ENCODE measurements at regions not wholly inside any gene's neighbourhood (a gene's known extent, or its start where the extent isn't known, plus 50 kb on each side); places are given as distances from the start of the nearest gene placed in this dataset.

- DNase-seq: no peak
Observed at GRCh38 chr7:67426654-67427053, 430.0 kb downstream of the TYW1 start.

GRCh38 chr7:67429735-67430134, 433.1 kb downstream of the TYW1 start:
- DNase-seq: no peak

- no peak for DNase-seq
Observed at GRCh38 chr7:67432536-67433234, 436.1 kb downstream of the TYW1 start.

DNA sequence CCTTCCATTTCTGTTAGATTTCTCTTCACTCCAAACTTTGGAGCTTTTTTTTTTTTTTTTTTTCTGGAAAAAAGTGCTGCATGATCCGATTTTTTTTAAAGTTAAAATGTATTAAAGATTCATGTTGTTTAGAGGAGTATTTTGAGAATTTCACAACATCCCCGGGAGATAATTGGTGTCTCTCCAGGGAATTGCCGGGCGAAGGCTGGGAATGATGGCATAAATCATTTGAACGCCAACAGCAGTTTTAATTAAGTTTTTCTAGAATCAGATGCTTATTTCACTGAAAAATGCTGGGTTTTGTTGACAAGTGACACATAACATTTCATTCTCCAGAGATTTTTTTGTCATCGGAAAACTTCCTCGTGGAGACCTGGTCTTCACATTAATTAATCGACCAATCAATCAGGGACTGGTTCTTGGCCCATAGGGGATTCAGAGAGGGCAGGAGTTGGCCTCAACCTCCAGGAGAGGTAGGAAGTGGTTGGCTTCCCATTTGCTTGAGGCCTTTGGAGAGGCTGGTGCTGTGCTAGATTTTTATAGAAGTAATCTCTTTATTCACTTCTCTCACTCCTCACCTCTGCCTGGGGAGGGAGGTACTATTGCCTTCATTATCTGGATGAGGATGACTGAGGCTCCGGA, 439.4 kb downstream of the TYW1 start:
- no peak for DNase-seq

DNA sequence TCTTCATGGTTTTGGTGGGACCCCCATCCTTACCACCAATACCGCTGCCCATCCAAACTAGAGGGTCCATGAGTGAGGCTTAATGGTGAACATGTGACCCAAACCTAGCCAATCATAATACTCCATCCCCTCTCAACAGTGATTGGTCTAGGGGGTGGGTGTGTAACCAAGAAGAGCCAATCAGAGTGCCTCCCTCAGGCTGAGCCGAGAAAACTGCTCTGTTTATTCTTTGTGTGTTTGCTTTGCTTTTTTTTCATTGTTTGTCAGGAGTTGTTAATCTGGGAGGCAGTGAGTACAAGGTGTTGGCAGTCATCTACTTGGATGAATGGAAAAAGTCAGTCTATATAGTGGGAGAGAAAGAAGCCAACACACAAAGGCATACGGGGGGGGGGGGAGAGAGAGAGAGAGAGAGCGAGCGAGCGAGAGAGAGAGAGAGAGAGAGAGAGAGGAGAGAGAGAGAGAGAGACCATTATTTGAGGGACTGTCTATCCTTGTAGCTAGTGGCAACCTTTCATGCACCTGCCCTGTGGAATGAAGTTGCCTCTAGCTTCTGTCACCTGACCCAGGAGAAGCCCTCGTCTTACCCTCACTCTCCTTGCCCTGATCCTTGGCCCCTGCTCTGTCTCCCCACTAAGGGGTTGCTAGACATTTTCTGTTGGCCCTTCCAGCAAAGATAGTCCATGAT, 441.7 kb downstream of the TYW1 start:
- no peak for DNase-seq

DNA sequence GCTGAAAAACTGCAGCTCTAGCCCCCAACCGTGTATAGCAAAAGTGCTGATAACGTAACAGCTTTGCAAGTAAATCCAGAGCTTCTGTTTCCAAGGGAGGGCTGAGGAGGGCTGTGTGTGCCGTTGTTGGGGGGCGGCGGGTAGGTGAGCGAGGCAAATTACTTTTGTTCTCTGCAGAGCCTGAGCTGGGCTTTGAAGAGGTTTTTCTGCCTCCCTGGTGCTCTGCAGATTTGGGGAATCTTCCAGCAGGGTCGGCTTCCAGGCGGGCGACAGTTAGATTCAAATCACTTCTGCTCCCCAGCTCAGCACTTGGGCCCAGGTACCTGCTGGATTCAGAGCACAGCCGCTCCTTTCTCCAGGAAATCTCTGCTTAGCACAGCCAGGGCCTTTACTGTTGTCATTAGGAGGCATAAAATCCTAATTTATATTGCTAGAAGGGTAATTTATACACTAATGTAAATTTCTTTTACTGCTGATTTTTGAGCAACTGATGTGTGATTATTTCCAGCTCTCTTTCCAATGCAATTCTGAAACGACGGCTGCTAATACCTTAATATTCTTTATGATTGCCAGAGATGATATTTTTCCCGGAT, 442.4 kb downstream of the TYW1 start:
- no peak for DNase-seq

DNA sequence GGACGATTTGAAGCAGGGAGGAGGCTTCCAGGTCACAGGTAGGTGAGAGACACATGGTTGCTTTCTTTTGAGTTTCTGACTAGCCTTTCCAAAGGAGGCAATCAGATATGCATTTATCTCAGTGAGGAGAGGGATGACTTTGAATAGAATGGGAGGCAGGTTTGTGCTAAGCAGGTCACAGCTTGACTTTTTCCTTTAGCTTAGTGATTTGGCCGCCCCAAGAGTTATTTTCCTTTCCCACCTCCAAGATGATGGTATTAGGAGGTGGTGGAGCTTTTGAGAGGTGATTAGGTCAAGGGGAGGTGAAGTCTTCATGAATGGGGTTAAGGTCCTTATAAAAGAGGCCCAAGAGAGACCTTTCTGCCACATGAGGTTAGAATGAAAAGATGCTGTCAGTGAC, 443.7 kb downstream of the TYW1 start:
- DNase-seq: no peak

DNA sequence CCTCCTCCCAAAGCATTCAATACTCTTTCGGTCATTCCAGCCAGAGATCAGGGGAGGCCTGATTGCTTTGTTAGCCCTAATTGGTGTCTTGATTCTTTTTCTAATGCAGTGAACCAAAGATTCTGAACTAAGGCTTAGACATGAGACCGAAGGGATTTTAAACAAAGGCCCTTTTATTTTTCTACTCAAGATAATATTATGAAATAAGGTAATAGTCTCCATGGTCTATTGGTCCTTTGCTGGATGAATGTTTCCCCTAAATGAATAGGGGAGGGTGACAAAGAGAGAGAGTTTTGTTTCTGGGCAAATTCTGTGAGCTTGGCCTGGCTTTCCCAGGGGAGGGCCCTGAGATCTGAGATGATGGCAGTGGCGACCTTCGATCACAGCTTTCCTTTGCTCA, 449.1 kb downstream of the TYW1 start:
- DNase-seq: no peak

DNA sequence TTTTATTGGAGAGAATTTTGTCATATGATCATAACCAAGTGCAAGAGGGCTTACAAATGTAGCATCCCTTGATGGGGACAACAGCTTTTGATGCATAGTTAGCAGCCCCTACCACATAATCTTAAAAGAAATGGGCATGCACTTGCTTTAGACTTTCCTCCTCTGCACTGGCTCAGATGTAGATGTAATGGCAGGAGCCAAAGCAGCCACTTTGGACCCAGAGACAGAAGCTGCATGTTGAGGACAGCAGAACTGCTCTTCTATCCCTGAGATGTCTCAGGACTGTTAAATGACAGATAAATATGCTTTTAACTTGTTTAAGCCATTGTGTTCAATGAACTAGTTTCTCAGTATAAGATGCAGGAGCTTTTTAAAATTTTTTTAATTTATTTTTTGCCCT, 450.7 kb downstream of the TYW1 start:
- no peak for DNase-seq

GRCh38 chr7:67448271-67448670, 451.6 kb downstream of the TYW1 start:
- no peak for DNase-seq

- no peak for DNase-seq
Observed at GRCh38 chr7:67450171-67450570, 453.5 kb downstream of the TYW1 start.

DNA sequence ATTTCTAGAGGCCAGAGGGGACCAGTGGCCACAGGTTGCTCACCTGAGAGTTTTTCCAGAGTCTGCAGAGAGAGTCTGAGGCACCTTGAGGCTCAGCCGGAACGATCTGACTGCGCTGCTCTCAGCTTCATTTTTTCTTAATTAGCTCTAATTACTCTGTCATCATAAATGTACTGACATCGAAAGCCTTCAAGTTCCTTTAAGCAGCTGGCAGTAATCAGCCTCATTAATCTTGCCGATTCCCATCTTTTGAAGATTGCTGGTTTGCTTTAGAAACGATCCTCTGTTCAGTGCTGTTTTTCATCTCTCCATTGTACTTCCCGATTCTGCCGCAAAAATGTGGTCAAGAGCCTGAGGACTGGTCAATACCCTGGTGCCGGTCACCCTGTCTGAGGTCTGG, 454.7 kb downstream of the TYW1 start:
- no peak for DNase-seq

DNA sequence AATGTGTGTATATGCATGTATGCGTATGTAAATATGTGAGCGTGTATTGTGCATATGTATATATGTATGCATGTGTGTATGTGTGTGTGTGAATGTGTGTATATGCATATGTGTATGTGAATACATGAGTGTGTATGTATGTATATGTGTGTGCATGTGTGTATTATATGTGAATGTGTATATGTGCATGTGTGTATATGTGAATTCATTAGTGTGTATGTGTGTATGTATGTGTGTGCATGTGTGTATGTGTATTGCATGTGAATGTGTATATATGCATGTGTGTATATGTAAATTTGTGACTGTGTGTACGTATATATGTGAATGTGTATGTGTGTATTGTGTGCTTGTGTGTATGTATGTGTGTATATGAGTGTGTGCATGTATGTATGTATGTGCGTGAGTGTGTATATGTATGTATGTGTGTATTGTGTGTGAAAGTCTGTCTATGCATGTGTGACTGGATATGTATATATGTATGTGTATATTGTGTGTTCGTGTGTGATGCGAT, 455.9 kb downstream of the TYW1 start:
- DNase-seq: no peak

DNA sequence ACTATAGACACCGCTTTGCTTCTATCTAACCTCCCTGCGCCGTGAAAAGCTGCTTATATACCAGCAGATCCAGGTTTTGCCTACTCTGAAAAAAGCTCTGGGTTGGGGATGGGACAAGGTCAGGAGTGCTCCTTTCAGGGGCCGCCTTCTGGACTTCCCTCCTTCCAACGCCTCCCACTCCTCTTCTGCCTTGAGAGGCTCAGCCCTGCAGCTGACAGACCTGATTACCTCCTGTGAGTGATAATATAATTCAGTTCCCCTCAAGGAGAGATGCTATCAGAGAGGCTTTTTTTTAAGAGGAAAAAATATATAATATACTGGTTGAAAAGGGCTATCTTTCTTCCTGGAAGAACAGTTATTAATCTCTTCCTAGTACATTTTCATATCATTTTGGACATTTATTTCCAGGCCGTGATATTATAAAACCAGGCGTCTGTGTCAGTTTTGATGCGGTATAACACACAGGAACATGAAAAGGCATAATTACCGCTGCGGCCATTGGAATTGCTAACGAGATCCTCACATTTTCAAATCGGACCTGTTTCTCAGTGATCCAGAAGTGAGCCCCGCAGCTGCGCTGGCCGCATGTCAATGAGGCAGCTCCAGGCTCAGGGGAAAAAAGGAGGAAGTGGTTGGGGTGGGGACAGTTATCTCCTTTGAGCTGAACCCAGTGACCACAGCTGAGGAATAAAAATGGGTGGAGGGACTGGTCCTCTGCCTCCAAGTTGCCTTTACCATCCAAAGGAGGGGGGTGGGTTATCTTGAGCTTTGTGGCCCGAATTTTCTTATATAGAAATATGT, 457.1 kb downstream of the TYW1 start:
- no peak for DNase-seq

- DNase-seq: no peak
Observed at GRCh38 chr7:67455508-67455907, 458.9 kb downstream of the TYW1 start.

DNA sequence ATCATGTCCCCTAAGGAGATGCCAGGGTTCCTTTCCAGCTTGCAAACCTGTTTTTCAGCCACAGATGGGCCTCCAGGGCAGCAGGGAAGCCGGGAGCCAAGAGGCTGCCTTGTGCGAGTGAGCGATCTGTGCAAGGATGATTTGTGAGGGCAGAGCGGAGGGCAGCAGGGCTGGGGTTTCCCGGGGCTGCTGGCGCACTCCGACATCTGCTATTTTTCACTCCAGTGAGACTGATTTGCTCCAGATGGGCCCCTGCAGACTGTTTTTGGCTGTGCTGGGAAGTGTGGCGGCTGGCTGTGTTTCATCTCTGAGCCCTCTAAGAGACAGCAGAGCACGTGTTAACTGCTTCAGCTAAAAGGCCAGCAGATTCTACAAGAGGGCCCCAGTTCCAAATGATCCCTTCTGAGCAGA, 466.2 kb downstream of the TYW1 start:
- no peak for DNase-seq

- DNase-seq: no peak
Observed at GRCh38 chr7:67463316-67463715, 466.7 kb downstream of the TYW1 start.

DNA sequence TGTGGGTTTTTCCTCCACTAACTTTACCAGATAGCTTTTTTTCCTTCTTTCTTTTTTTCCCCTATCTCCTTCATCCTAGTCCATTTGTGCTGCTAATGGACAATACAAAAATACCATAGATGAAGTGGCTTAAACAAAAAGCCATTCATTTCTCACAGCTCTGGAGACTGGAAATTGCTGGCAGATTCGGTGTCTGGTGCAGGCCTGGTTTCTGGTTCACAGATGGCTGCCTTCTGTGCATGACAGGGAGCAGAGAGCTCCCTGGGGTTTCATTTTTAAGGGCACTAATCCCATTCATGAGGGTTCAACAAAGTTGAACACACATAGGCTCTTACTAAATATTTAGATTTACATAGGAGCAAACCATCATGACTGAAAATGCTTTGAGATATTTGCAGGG, 467.4 kb downstream of the TYW1 start:
- DNase-seq: no peak

- DNase-seq: no peak
Observed at GRCh38 chr7:67466109-67466508, 469.5 kb downstream of the TYW1 start.

DNA sequence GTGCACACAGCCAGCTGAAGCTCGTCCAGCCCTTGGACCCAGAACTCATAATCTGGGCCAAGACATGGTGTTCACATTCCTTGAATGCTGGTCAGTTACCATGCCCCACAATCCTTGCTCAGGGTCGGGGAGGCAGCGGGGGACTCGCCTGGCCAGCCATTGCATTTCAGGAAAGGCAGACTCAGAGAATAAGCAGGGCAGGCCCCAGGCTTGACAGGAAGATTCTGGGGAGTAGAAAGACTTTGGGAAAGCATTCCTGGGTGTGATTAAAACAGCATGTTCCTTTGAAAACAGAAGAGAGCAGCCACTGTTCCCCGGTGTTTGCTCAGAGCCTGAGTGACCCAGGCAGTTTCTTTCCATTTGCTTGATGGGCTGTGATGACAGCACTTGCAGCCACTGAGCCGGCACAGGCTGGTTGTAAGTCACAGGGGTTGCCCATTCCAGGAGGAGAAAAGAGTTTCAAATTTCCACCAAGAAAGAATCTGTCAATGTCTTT, 473.7 kb downstream of the TYW1 start:
- DNase-seq: no peak

DNA sequence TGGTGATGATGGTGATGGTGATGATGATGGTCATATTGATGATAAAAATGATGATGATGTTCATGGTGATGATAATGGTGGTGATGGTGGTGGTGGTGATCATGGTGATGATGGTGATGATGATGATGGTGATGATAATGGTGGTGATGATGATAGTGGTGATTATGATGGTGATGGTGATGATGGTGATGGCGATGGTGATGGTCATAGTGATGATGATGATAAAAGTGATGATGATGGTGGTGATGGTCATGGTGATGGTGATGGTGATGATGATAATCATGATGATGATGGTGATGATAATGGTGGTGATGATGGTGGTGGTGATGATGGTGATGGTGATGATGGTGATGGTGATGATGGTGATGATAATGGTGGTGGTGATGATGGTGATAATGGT, 478.7 kb downstream of the TYW1 start:
- DNase-seq: no peak

DNA sequence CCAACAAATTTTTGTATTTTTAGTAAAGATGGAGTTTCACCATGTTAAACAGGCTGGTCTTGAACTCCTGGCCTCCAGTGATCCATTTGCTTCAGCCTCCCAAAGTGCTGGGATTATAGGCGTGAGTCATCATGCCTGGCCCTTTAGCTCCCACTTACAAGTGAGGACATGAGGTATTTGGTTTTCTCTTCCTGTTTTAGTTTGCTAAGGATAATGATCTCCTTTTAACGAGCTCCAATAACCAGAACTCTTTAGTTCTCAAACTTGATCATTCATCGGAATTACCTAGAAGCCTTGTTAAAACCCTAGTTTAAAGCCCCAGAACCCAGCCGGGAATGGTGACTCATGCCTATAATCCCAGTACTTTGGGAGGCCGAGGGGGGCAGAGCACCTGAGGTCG, 481.4 kb downstream of the TYW1 start:
- no peak for DNase-seq

Data from CD4-positive, alpha-beta T cell treated with Interferon alpha-2 for 1 hour (primary cell).